ENCODE measurements at regions not wholly inside any gene's neighbourhood (a gene's known extent, or its start where the extent isn't known, plus 50 kb on each side); places are given as distances from the start of the nearest gene placed in this dataset.
A peak's percentile ranks its signal among the peaks of the same experiment; 100 is the strongest.

DNA sequence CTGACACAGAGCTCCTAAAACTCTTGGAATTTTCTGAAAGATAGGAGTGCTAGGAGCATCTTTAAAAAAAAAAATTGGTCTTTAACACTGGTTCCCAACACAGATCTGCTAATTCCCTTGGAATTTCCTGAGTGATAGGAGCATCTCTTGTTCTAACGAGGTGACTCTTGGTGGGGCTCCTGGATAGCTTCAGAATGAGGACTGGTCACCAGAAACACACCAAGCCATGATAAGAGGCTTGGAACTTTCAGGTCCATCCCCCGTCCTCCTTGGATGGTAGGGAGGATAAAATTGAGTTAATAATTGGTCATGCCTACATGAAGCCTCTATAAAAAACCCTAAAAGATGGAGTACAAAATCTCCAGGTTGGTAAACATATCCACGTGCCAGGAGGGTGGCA is 64.5 kb upstream of the LDLRAD3 start:
- no peaks in the 10 kb centered on the region for H3K36me3 Mint-ChIP-seq (ENCODE audit: low read depth)
- H3K9me3 Mint-ChIP-seq = peaks cover 4% of the 10 kb centered on the region
- DNase-seq = no peak
- no peak overlapping the region for H3K4me3 Mint-ChIP-seq
- H3K27me3 Mint-ChIP-seq (ENCODE audit: low read depth, poor library complexity) = peaks cover 15% of the 10 kb centered on the region
- H3K4me1 Mint-ChIP-seq = no peaks in the 10 kb centered on the region
- H3K27ac Mint-ChIP-seq = no peak overlapping the region
- TF ChIP-seq, protein P1, sequence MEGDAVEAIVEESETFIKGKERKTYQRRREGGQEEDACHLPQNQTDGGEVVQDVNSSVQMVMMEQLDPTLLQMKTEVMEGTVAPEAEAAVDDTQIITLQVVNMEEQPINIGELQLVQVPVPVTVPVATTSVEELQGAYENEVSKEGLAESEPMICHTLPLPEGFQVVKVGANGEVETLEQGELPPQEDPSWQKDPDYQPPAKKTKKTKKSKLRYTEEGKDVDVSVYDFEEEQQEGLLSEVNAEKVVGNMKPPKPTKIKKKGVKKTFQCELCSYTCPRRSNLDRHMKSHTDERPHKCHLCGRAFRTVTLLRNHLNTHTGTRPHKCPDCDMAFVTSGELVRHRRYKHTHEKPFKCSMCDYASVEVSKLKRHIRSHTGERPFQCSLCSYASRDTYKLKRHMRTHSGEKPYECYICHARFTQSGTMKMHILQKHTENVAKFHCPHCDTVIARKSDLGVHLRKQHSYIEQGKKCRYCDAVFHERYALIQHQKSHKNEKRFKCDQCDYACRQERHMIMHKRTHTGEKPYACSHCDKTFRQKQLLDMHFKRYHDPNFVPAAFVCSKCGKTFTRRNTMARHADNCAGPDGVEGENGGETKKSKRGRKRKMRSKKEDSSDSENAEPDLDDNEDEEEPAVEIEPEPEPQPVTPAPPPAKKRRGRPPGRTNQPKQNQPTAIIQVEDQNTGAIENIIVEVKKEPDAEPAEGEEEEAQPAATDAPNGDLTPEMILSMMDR (IDR thresholded peaks at IDR 0.05) = no peak

DNA sequence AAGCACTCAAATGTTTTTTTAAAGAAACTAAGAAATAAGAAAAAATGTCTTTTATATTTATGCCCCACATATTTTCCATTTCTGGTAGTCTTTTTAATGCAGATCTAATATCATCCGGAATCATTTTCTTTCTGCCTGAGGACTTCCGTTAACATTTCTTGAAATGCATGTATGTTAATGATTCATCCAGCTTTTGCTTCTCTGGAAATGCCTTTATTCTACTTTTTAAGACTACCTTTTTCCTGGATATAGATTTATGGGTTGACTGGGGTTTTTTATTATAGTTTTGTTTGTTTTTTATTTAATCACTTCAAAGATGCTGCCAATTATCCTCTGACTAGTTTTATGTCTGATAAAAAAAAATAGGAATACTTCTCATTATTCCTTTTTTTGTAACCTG is 57.1 kb upstream of the LDLRAD3 start:
- Mint-ChIP-seq H3K36me3 (ENCODE audit: low read depth) (peaks cover 7% of the 10 kb centered on the region), H3K27me3 (ENCODE audit: low read depth, poor library complexity) (peaks cover 6% of the 10 kb centered on the region), H3K4me3 (no peak overlapping the region), H3K4me1 (peaks cover 13% of the 10 kb centered on the region), H3K9me3 (peaks cover 30% of the 10 kb centered on the region), H3K27ac (no peak overlapping the region)
- no peak for DNase-seq
- TF ChIP-seq, protein P1 (IDR thresholded peaks at IDR 0.05) = no peak

DNA sequence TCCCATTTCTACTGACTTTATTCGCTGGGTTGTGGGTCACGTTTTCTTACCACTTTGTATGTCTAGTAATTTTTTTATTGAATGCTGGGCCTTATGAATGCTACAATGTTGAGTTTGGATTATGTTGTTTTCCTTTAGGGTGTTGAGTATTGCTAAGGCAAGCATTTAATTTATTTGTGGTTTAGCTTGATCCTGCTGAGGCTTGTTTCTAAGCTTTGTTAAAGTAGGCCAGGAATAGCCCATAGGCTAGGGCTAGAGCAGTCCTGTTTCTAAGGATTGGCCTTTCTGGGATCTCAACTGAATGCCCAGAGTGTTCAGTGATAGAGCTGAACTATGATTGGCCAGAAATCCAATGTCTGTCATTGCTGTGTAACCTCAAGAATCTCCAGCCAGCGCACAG is 56.1 kb upstream of the LDLRAD3 start:
- Mint-ChIP-seq H3K27me3 (ENCODE audit: low read depth, poor library complexity) (peaks cover 11% of the 10 kb centered on the region), H3K9me3 (peaks cover 30% of the 10 kb centered on the region), H3K27ac (no peak overlapping the region), H3K4me1 (peaks cover 13% of the 10 kb centered on the region), H3K4me3 (no peak overlapping the region), H3K36me3 (ENCODE audit: low read depth) (peaks cover 7% of the 10 kb centered on the region)
- DNase-seq = no peak
- TF ChIP-seq, protein P1 (IDR thresholded peaks at IDR 0.05) = no peak

DNA sequence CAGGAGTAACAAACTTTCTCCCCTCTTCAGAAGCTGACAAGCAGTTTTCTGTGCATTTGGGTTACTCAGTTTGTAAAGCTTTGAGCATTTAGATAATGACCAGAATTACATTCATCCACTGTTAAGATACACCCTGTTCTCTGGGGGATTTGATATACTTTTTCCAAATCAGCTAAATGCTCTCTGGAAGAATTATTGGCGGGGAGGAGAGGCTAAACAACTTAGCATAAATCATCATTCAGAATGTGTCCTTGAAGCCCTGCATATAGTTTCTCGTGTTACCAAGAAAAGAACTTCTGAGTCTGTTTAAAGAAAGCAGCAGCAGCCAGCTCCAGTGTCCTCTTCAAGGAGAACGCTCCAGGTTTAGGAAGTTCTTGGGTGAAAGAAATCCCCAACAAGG is 54.9 kb upstream of the LDLRAD3 start:
- peak overlapping the region; percentile 77 for H3K27ac Mint-ChIP-seq
- no peak overlapping the region for H3K4me3 Mint-ChIP-seq
- TF ChIP-seq, protein P1 (IDR thresholded peaks at IDR 0.05) = no peak
- H3K27me3 Mint-ChIP-seq (ENCODE audit: low read depth, poor library complexity) = peaks cover 6% of the 10 kb centered on the region
- peaks cover 13% of the 10 kb centered on the region for H3K4me1 Mint-ChIP-seq
- DNase-seq = no peak
- peaks cover 7% of the 10 kb centered on the region for H3K36me3 Mint-ChIP-seq (ENCODE audit: low read depth)
- peaks cover 26% of the 10 kb centered on the region for H3K9me3 Mint-ChIP-seq

DNA sequence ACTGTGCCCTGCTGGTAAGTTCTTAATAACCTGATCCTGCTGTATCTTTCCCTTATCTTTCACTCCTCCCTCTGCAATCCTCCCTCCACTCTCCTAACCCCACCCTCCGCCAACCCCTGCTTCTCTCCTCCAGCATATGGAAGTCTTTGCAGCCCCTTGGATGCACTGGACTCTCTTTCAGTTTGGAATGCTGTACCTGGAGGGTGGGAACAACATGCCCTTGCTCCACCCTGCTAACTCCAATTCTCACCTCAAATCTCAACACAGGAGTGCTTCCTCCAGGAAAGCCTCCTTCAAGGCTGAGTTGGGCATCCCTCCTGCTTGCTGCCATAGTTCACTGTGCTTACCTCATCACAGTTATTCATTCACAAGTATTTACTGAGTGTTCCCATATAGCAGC is 52.8 kb upstream of the LDLRAD3 start:
- TF ChIP-seq, protein P1 (IDR thresholded peaks at IDR 0.05) = no peak
- Mint-ChIP-seq H3K4me1 (peaks cover 13% of the 10 kb centered on the region), H3K27me3 (ENCODE audit: low read depth, poor library complexity) (peaks cover 6% of the 10 kb centered on the region), H3K9me3 (peaks cover 18% of the 10 kb centered on the region), H3K36me3 (ENCODE audit: low read depth) (peaks cover 7% of the 10 kb centered on the region), H3K4me3 (no peak overlapping the region), H3K27ac (no peak overlapping the region)
- DNase-seq = no peak

DNA sequence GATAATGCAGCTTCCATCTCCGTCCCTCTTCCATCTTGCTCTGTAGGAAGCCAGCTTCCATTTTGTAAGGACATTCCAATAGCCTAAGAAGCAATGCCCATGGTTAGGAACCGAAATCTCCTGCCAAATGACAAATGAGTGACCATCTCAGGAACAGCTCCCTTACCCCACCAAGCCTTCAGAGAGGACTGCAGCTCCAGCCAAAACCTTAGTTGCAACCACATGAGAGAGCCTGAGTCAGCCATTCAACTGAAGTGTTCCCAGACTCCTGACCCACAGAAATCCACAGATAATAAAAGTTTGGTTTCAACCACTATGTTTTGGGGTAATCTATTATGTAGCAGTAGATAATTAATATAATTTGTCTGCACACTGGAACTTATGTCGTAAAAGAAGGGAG is 51.7 kb upstream of the LDLRAD3 start:
- H3K4me3 Mint-ChIP-seq = no peak overlapping the region
- peaks cover 9% of the 10 kb centered on the region for H3K27me3 Mint-ChIP-seq (ENCODE audit: low read depth, poor library complexity)
- no peak overlapping the region for H3K27ac Mint-ChIP-seq
- TF ChIP-seq, protein P1 (IDR thresholded peaks at IDR 0.05) = no peak
- DNase-seq = no peak
- peaks cover 13% of the 10 kb centered on the region for H3K4me1 Mint-ChIP-seq
- H3K36me3 Mint-ChIP-seq (ENCODE audit: low read depth) = peaks cover 5% of the 10 kb centered on the region
- peaks cover 10% of the 10 kb centered on the region for H3K9me3 Mint-ChIP-seq
